ENCODE measurements at regions not wholly inside any gene's neighbourhood (a gene's known extent, or its start where the extent isn't known, plus 50 kb on each side); places are given as distances from the start of the nearest gene placed in this dataset.

DNA sequence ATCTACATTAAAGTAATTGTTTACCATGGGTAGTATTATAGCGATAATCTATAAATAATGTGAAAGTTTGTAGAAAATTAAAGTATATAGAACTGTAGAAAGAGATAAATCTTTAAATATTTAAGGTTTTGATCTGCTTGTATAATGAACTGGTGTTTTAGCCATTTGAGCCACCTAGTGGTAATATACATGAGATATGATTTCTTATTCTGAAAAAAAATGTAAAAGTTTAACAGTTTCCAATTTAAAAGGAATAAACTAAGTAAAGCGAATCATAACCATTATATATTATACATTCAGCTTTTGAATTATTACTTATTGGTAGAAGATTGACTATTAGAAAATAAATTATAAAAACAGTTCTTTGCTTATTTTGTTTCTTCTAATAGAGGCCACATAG lies 91.2 kb downstream of the OTUD1 start:
- H3K9me3 ChIP-seq (replicated peaks; ENCODE audit: control insufficient read depth, insufficient read depth, low read length) = no peaks in the 10 kb centered on the region
- H3K27me3 ChIP-seq (ENCODE audit: control insufficient read depth in 2 of 2, insufficient read depth in 2 of 2, low read length in 2 of 2) = no peaks in the 10 kb centered on the region
- H3K4me2 ChIP-seq (ENCODE audit: insufficient read depth, low read length) = no peak overlapping the region
- no peaks in the 10 kb centered on the region for H3K4me1 ChIP-seq (ENCODE audit: control insufficient read depth, extremely low read depth, insufficient read depth, low read length)
- no peaks in the 10 kb centered on the region for H3K36me3 ChIP-seq (ENCODE audit: control insufficient read depth in 2 of 2, extremely low read depth in 1 of 2, insufficient read depth in 2 of 2, low read length in 2 of 2)
- FAIRE-seq (no peak), DNase-seq (ENCODE audit: low read depth, low spot score) (peak; percentile 5)
- TF ChIP-seq, protein P1, sequence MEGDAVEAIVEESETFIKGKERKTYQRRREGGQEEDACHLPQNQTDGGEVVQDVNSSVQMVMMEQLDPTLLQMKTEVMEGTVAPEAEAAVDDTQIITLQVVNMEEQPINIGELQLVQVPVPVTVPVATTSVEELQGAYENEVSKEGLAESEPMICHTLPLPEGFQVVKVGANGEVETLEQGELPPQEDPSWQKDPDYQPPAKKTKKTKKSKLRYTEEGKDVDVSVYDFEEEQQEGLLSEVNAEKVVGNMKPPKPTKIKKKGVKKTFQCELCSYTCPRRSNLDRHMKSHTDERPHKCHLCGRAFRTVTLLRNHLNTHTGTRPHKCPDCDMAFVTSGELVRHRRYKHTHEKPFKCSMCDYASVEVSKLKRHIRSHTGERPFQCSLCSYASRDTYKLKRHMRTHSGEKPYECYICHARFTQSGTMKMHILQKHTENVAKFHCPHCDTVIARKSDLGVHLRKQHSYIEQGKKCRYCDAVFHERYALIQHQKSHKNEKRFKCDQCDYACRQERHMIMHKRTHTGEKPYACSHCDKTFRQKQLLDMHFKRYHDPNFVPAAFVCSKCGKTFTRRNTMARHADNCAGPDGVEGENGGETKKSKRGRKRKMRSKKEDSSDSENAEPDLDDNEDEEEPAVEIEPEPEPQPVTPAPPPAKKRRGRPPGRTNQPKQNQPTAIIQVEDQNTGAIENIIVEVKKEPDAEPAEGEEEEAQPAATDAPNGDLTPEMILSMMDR (IDR thresholded peaks at IDR 0.05; ENCODE audit: extremely low read depth in 1 of 2, insufficient read depth in 1 of 2, low read depth in 1 of 2, low read length in 2 of 2) = peak in 1 of 2 donors; percentile 0
- no peak for TF ChIP-seq POLR2A (IDR thresholded peaks at IDR 0.05; ENCODE audit: low read depth, low read length)
- H2AFZ ChIP-seq (ENCODE audit: low read depth, low read length) = no peak overlapping the region
- POLR2A ChIA-PET = no interaction called here
- H4K20me1 ChIP-seq (replicated peaks; ENCODE audit: control insufficient read depth, extremely low read depth, insufficient read depth, low read length) = no peaks in the 10 kb centered on the region
- intact Hi-C loops (cut with micrococcal nuclease) = loop anchor here (1.0 to 2.0 kb wide), 2 partner anchors 215 to 371 kb away; no protein-coding TSS in a partner anchor
- H3K4me3 ChIP-seq (replicated peaks in 1 of 3; ENCODE audit: insufficient read depth in 1 of 3, low read depth in 1 of 3, low read length in 3 of 3) = no peak overlapping the region
- CTCF ChIA-PET = interaction anchor here (2.2 kb wide), 1 partner anchor 215 kb away, joined by 11 read pairs; no protein-coding TSS in a partner anchor
- BruUV-seq (replicated peaks) = no TSS peak
- H3K27ac ChIP-seq (ENCODE audit: insufficient read depth, low read depth, low read length) = no peak overlapping the region
- dilution Hi-C loops (cut with MboI; ENCODE audit: extremely low pct_ligation_motif_present, low sequenced_read_pairs) = no loop called here
- H3K9ac ChIP-seq (replicated peaks; ENCODE audit: extremely low read depth, insufficient read depth, low read length) = no peak overlapping the region
- H3K79me2 ChIP-seq (ENCODE audit: control insufficient read depth, insufficient read depth, low read length) = no peaks in the 10 kb centered on the region
- no peaks in the 10 kb centered on the region for H3K9me1 ChIP-seq (replicated peaks; ENCODE audit: control insufficient read depth, extremely low read depth, insufficient read depth, low read length)

GRCh38 chr10:23533212-23533611 lies 94.3 kb downstream of the OTUD1 start:
- ChIA-PET CTCF (no interaction called here), POLR2A (no interaction called here)
- H3K27ac ChIP-seq (ENCODE audit: insufficient read depth, low read depth, low read length) = no peak overlapping the region
- no peak overlapping the region for H3K4me2 ChIP-seq (ENCODE audit: insufficient read depth, low read length)
- H3K27me3 ChIP-seq (ENCODE audit: control insufficient read depth in 2 of 2, insufficient read depth in 2 of 2, low read length in 2 of 2) = no peaks in the 10 kb centered on the region
- H3K4me1 ChIP-seq (ENCODE audit: control insufficient read depth, extremely low read depth, insufficient read depth, low read length) = no peaks in the 10 kb centered on the region
- intact Hi-C loops (cut with micrococcal nuclease) (no loop called here), dilution Hi-C loops (cut with MboI; ENCODE audit: extremely low pct_ligation_motif_present, low sequenced_read_pairs) (no loop called here)
- FAIRE-seq (no peak), DNase-seq (ENCODE audit: low read depth, low spot score) (no peak)
- no peaks in the 10 kb centered on the region for H3K9me3 ChIP-seq (replicated peaks; ENCODE audit: control insufficient read depth, insufficient read depth, low read length)
- no TSS peak for BruUV-seq (replicated peaks)
- H4K20me1 ChIP-seq (replicated peaks; ENCODE audit: control insufficient read depth, extremely low read depth, insufficient read depth, low read length) = no peaks in the 10 kb centered on the region
- no peak overlapping the region for H3K9ac ChIP-seq (replicated peaks; ENCODE audit: extremely low read depth, insufficient read depth, low read length)
- no peak for TF ChIP-seq POLR2A (IDR thresholded peaks at IDR 0.05; ENCODE audit: low read depth, low read length)
- no peak for TF ChIP-seq FOS (IDR thresholded peaks at IDR 0.05; ENCODE audit: borderline replicate concordance, insufficient read depth, low read length)
- TF ChIP-seq POLR2AphosphoS5 (IDR thresholded peaks at IDR 0.05; ENCODE audit: insufficient read depth, low read depth, low read length) = no peak
- no peak for TF ChIP-seq JUN (IDR thresholded peaks at IDR 0.05; ENCODE audit: borderline replicate concordance, insufficient read depth, insufficient read length, low read depth)
- TF ChIP-seq, protein P2, sequence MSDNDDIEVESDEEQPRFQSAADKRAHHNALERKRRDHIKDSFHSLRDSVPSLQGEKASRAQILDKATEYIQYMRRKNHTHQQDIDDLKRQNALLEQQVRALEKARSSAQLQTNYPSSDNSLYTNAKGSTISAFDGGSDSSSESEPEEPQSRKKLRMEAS (IDR thresholded peaks at IDR 0.05; ENCODE audit: insufficient read depth, insufficient read length) = no peak
- no peak for TF ChIP-seq GATA2 (IDR thresholded peaks at IDR 0.05; ENCODE audit: insufficient read depth, insufficient read length, low read depth, low read length)
- TF ChIP-seq, protein P1 (IDR thresholded peaks at IDR 0.05; ENCODE audit: extremely low read depth in 1 of 2, insufficient read depth in 1 of 2, low read depth in 1 of 2, low read length in 2 of 2) = no peak
- no peak for TF ChIP-seq MYC (IDR thresholded peaks at IDR 0.05; ENCODE audit: low read depth, low read length)
- TF ChIP-seq EZH2 (IDR thresholded peaks at IDR 0.05; ENCODE audit: borderline replicate concordance, low read depth, low read length, severe bottlenecking) = no peak
- no peaks in the 10 kb centered on the region for H3K9me1 ChIP-seq (replicated peaks; ENCODE audit: control insufficient read depth, extremely low read depth, insufficient read depth, low read length)
- H3K79me2 ChIP-seq (ENCODE audit: control insufficient read depth, insufficient read depth, low read length) = no peaks in the 10 kb centered on the region
- no peak overlapping the region for H3K4me3 ChIP-seq (replicated peaks in 1 of 3; ENCODE audit: insufficient read depth in 1 of 3, low read depth in 1 of 3, low read length in 3 of 3)
- H3K36me3 ChIP-seq (ENCODE audit: control insufficient read depth in 2 of 2, extremely low read depth in 1 of 2, insufficient read depth in 2 of 2, low read length in 2 of 2) = no peaks in the 10 kb centered on the region
- no peak overlapping the region for H2AFZ ChIP-seq (ENCODE audit: low read depth, low read length)
